HG03575 (cell line): ENCODE measurements at regions not wholly inside any gene's neighbourhood (a gene's known extent, or its start where the extent isn't known, plus 50 kb on each side); places are given as distances from the start of the nearest gene placed in this dataset.

ENCODE experiments used
- ATAC-seq: cut with Tn5 transposase; IDR thresholded peaks from one replicate; pipeline ENCODE4 v1.9.1; 2021; ENCODE audit not compliant: unreplicated experiment, insufficient number of reproducible peaks, low FRiP score; ENCODE audit errors: extremely low read depth

DNA sequence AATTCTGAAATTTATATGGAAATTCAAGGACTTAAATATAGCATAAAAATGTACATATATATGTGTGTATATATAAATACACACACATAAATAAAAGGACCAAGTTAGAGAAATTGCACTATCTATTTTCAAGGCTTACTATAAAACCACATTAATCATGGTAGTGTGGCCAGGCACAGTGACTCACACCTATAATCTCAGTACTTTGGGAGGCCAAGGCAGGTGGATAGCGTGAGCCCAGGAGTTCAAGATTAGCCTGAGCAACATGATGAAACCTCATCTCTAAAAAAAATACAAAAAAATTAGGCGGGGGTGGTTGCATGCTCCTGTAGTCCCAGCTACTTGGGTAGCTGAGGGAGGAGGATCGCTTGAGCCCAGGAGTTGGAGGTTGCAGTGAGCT lies 171.4 kb upstream of the GORAB start:
- ATAC-seq: no peak

DNA sequence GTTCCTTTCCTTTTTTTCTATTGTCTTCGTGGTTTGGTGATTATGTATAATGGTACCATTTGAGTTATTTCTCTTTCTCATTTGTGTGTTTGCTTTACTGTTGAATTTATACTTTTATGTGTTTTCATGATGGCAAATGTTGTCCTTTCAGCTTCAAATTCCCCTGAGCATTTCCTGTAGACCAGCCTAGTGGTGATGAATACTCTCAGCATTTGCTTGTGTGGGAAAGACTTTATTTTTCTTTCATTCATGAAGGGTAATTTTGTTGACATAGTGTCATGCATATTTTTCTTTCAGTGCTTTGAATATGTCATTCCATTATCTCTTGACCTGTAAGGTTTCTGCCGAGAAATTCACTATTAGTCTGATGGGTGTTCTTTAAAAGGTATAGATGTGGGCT lies 166.6 kb upstream of the GORAB start:
- no peak for ATAC-seq

DNA sequence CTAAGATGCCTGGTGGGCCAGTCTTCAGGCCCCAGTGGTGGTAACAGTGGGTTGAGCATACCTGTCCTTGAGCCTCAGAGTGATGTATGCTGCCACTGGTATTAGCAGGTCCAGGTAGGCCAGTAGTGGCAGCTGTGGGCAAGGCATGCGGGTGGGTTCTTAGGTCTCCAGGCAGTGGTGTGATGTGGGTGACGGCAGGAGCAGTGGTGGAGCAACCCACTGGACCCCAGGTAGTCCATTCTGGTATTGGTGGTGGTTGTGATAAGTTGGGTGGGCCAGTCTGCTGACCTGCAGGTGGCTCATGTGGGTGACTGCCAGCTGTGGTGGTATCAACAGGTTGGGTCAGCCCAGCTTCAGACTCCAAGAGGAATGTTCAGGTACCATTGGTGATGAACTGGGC lies 165.0 kb upstream of the GORAB start:
- no peak for ATAC-seq

DNA sequence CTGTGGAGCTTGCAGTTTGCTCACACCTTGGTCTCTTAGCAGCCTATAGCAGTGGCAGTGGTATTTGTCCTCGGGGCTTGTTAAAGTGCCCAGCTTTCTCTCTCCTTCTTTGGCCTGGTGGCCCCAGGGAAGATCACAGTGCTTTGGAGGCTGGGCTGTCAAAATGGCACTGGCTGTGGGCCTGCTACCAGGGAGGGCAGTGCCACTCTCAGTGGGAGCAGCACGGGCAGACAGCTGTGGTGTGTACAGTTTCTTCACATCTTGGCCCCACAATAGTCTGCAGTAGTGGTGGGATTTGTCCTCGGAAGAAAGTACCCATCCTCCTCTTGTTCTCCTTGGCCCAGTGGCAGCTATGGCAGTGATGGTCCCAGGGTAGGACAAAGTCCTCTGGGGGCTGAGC lies 164.4 kb upstream of the GORAB start:
- no peak for ATAC-seq

DNA sequence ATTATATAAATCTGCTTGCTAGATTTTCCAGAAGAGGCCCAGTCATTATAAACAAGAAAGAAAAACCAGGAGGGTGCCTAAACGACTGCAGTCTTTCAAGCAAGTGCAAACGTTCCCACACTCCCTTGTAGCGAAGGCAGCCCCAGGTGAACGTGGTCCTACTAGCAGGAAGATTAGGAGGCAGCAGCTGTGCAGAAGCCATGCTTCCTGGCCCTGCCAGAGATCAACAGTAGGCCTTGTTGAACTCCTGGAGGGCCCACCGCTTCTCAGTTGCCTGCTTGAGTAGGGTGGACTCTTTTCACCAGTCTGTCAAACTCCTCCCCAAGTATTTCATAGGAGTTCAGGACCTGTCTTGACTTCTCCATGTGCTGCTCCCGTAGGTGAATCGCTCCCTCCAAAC lies 163.0 kb upstream of the GORAB start:
- ATAC-seq: no peak

DNA sequence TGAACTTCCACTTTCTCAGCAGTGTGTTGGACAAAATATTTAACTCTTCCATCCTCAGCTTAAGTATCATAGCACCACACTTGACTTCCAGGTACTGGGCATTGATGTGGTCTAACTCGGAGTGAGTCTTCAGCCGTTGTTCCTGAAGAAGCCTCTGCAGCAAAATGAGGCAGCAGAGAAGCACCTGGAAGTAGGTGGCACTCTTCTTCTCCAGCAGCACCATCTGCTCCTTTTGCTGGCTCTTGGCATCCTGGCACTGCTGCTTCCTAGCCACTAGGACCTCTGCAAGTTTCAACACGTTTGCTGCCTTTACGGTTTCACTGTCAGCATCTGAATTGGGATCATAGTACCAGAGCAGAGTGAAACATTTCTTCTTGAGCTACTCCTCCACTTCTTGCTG lies 162.5 kb upstream of the GORAB start:
- ATAC-seq: no peak

DNA sequence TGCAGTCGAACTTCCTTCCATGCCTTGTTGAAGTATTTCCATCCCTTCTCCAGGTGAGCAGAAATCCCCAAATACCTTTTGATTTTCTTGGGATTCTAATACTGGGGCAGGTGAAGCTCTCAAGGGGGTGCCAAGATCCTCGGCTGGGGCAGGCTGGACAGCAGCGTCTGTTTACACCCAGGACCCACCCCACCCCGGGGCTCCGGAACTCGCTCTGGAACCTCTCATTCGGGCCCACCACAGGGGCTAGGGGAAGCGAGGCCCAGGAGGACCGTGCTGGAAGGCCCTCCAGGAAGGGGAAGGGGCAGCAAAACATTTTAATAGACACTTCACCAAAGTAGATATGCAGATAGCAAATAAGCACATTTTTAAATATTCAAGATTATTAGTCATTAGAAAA lies 161.9 kb upstream of the GORAB start:
- ATAC-seq: no peak

DNA sequence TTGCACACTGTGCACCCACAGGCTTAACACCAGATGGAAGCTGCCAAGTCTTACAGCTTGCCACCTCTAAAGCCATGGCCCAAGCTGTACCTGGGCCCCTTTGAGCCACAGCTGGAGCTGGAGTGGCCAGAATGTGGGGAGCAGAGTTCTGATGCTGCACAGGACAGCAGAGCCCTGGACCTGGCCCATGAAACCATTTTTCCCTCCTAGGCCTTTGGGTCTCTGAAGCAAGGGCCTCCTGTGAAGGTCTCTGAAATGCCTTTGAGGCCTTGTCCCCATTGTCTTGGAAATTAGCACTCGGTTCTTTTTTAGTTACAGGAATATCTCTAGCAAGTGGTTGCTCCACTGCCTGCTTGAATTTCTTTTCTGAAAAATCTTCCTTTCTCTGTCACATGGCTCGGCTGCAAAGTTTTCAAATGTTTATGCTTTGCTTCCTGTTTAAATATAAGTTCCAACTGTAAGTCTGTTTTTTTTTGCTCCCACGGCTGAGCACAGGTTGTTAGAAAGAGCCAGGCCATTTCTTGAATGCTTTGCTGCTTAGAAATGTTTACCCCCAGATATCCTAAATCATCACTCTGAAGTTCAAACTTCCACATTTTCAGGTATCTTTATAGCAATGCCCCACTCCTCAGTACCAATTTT lies 156.8 kb upstream of the GORAB start:
- ATAC-seq: no peak

DNA sequence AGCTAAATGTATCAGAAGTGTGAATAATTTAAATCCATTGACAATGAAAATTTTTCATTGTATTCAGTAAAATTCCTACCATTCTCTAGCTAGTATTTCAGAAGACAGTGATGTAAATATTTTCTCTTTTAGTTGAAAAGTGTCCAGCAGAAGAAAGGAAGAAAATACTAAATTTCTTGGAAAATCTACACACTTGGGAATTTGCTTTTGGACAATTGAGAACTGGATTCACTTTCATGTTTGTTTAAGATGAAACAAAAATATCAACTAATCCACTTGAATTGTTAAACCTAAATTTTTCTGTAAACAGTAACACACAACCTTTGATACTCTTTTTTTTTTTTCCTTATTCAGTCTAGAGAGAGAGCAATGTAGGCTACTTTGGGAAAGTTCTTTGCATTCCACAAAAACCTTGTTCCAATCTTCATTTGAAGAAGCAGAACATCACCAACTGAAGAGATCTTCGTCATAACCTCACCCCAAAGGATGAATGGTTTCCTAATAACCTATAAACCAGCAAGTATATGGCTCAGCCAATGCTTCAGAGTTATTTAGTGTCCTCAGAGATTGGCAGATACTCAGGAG lies 155.1 kb upstream of the GORAB start:
- ATAC-seq: no peak

DNA sequence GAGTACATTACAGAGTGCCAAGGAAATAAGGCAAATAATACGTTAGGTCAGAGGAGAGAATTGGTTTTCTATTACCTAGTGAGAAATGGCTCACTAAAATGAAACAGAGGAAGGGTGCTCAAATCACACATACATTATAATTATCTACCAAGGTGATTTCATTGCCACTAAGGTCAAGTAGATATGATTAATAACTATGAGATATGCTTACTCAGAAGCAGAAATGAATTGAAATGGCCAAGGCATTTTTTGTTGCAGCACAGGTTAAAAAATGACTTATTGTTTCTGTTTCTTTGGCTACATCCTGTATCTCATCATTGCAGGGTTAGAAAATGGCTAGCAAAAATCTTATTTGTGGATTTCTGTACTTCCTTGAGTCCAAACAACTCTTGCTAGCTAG lies 154.5 kb upstream of the GORAB start:
- ATAC-seq: no peak

DNA sequence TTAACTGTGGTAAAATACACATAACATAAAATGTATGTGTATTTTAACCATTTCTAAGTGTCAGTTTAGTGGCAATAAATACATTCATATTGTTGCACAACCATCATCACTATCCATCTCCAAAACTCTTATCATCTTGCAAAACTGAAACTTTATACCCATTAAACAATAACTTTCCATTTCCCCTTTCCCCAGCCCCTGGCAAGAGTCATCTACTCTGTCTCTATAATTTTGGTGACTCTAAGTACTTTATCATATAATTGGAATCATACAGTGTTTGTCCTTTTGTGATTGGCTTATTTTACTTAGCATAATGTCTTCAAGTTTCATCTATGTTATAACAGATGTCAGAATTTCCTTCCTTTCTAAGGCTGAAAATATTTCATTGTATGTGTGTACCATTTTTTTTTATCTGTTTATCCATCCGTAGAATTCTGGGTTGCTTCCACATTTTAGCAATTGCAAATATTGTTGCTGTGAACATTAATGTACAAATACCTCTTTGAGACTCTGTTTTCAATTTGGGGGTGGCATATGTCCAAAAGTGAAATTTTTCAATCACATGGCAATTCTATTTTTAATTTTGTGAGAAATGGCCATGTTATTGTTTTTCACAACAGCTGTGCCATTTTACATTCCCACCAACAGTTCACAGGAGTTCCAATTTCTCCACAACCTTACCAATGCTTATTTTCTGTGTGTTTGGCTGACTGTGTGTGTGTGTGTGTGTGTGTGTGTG lies 153.9 kb upstream of the GORAB start:
- ATAC-seq: no peak

DNA sequence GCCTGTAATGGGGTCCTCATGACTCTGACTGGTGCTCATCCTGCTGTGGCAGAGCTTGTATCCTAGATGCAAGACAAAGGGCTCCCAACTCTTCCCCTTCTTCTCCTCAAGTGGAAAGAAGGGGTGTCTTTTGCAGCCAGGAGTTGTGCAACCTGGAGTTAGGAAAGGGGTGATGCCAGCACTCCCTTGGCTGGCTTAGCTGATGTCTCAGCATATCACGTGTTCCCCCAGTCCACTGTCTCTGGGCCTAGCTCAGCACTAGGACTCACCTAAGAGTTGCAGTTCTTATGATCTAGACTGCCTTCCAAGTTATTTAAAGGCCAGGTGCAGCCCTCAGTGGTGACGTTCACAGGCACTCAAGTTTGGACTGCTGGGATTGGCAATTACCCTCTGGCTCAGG lies 146.2 kb upstream of the GORAB start:
- ATAC-seq: no peak

DNA sequence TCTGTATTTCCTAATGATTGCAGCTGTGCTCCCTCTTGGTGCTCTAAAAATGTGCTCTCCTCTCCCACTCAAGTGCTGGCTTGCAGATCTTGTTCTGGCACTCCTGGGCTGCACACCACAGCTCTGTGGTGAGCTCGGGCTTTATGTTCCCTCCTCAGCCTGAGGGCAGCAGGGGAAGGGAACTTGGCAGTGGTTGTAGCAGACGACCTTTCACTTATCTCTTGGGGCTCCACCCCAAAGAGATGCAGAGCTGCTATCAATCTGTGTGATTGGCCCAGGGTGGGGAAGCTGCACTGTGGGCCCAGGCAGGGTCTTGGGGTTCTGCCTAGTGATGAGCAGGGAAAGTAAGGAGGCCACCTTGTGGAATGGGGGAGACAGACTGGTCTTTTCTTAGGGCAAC lies 143.5 kb upstream of the GORAB start:
- ATAC-seq: no peak

DNA sequence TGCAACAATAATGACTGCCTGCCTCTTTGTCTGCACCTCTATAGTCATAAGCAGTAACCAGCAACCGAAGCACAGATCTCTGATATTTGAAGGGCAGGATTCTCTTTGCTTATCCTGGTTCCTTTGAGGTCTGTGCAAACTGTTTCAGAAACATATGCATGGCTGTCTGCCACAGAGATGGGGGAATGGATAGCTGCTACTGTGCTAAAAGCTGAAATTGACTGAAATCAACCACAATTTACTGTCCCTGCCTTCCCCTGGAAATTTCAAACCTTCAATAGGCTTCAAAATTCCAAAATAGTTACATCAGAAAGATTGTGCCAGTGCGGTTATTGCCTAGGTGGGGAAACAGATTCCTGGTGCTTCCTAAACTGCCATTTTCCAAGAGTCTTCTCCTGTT lies 136.8 kb upstream of the GORAB start:
- ATAC-seq: no peak

DNA sequence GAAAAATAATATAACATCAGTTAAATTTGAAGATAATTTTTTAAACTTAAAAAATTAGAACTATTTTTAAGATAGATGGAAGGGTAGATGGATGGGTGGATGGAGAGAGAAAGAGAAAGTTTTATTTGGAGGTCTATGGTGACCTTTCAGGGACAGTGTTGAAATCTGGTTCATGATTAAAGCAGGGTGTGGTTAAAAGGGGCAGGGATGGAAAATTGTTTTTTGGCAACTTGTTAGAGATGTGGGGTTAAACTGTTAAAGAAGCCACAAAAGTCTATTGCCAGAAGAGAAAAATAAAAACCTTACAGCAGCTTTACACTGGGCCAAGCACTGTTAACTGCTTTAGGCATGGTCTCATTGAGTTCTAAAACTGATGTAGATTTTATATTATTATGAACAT lies 134.9 kb upstream of the GORAB start:
- no peak for ATAC-seq

DNA sequence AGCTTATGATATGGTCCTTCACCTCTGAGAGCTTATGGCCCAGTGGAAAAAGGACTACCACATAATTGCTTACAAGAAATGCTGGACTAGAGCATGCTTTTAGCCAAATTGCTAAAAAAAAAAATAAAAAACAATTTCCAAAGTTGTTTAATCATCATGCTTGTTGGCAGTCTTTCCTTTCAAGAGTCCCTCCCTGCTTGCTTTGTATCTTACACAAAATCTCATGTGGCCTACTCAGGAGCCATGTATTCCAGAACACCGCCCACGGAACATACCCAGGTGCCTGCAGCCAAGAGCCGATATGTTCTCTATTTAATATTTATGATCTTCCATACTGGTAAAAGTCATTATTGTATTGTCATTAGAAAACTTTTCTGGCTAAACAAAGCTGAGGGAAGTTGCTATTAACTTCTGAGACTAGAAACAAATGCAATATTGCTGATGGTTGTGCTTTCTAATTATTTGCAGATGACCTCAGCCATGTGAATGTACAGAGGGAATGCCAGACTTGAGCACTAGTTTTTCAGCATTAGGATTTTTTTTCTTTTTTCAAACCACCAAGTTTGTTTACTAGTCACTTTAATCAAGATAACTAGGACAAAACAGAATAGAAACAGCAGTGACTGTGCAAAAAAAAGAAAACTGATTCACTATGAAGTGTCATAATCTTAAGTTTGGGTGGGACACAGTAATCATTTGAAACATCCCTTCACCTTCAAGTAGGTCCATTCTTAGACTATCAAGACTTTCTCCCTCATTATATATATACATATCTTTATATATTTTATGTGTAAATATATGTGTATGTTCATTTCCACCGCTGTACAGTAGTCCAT lies 129.3 kb upstream of the GORAB start:
- ATAC-seq: no peak

DNA sequence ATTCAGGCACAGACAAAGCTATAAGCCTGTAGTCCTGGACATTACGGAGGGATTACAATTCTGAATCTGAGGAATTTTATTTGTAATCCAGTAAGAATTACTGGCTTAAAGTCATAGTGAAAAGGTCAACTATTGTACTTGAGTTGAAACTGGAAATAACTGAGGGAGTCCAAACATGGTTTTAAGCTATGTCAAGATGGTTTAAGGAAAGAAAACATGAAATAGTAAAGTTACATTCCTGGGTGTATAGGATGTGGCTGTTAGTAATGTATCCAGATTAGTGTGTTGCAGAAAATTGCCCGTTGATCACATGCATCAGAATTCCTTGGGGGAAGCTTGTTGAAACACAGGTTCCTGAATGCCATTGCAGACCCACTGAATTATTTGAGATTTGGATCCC lies 124.8 kb upstream of the GORAB start:
- ATAC-seq: no peak

DNA sequence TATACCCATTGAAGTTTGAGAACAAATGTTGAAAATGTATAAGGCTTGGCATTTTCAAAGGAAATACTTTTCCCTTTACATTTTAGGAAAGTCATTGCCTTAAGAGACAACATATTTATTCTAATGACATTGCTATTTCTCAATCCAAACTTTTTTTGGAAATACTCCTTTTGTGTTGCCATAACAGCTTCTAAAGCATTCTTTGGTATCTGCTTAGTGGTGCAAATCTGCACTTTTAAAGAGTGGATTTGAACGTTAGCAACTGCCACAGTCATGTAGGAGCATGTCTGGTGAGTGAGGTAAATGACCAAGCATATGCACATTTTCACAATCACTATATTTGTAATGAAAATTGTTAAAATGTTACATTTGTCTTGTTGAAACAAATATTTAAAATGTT lies 124.4 kb upstream of the GORAB start:
- ATAC-seq: no peak

DNA sequence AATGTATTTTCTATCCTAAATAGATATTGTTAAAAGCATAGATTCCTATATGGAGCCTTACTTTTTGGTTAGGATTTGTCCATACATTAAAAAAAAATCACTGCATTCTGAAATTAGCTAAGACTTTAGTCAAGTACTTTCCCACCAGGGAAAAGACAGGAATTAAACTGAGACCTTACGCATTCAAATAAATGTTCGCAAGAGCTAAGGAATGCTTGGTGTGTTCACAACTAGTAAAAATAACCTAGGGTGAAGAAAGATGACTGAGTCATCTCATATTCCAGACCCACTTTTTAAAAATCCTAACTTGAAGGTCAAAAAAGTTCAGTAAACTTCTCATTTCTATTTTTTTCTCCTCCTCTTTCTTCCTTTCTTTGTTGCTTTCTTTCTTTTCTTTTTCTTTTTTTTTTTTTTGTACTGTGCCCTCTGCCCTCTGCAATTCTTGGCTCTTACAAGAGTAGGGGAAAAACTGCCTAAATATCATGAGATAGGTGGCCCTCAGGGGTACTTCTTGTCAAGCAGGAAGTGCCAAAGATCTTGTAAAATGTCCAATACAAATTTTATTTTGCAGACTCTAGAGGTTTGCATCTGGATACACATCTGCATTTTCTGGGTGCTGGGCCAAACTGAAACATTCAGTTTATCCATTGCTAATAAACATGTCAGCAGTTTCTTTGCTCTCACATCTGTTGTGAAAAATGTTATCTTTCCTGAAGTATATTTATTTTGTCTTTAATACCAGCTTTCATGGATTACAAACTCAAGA lies 121.4 kb upstream of the GORAB start:
- ATAC-seq: no peak
